Astrocyte of the hippocampus (primary cell): ENCODE measurements at regions not wholly inside any gene's neighbourhood (a gene's known extent, or its start where the extent isn't known, plus 50 kb on each side); places are given as distances from the start of the nearest gene placed in this dataset.
A peak's percentile ranks its signal among the peaks of the same experiment; 100 is the strongest.
"Not testable (repeated sequence)": the region's sequence is repeated elsewhere in the genome, so short reads cannot be mapped to it uniquely, and the experiment has no call there.

Experiments used
- DNase-seq: peaks from one replicate; pipeline ENCODE4 v3.0.0; 2011; ENCODE audit warnings: low read depth, low spot score

- DNase-seq, result not testable (repeated sequence)
These were observed 822.1 kb downstream of the KCNMA1 start for GRCh38 chr10:76815505-76815904.

GRCh38 chr10:76811430-76811829, 826.2 kb downstream of the KCNMA1 start:
- DNase-seq, result no peak

GRCh38 chr10:76788452-76788811, 849.2 kb downstream of the KCNMA1 start:
- no peak for DNase-seq

DNA sequence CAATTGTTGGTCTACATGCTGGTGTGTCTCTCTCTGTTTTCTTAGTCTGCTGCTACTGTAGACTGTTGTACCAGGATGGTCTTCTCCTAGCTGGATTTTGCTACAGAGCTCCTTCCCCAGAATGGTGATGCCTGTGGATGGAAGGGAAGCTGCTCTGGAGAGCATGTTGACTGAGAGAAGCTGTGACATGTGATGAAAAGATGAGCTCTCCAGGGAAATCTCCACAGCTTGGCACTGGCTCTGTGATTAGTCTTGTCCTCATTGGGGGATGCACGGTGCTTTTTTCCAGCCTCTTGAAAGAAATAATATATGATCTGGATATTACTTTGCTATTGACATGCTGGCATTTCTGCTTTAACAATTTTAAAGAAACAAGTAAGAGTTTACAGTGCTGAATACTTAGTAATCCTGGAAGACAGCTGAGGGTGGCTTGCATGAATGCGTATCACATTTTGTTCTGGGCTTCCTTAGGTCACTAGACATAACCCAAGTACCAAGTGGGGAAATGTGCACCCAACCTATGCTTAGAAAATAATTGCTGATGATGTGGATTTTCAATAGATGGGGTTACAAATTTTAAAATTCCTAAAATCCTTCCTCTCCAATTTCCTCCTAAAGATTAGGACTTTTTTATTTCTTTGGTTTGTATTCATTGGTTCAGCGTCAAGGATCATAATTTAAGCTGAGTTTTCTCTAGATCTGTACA, 849.7 kb downstream of the KCNMA1 start:
- DNase-seq, result no peak

DNA sequence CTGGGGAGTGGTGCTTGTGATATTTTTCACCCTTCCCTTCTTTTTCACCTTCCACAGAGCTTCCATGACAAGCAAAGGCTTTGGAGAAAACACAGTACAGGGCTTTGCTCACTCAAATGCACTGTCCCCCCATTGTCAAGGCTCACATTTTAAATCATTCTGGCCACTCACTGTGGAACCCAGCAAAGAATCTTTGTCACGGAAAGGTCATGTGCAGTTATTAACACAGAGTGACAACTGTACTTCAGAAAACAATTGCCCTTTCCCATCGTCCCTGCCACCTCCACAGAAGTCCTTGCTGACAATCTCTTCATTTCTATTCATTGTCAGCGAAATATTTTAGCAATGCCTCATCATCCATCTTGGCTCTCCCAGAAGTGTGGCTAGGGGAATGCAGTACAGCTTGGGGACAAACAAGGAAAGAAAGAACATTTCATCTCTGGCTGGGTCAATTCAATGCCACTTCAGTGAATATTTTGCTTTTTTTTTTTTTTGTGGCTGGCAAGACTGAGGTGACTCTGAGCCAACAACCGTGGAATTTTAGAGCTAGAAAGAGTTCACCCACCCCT, 851.0 kb downstream of the KCNMA1 start:
- peak; percentile 74 for DNase-seq

DNA sequence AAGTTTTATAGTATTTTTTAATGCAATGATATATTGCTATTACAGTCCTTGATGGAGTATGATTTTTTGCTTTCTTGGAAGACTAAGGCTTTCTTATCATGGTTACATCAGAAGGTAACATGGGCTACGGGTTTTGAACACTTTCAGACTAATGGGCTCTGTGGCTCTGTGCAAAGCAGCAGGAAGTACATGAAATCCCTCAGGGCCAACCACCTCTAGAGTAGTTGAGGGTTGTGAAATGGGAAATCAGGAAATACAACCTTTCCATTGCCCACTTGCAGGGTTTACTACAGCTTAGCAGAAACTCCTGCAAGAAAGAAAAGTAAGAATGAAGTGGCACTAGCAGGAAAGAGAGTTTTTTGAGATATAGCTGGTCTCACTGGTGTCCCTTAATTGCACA, 853.5 kb downstream of the KCNMA1 start:
- no peak for DNase-seq

GRCh38 chr10:76779796-76780301, 857.8 kb downstream of the KCNMA1 start:
- DNase-seq, result no peak

DNA sequence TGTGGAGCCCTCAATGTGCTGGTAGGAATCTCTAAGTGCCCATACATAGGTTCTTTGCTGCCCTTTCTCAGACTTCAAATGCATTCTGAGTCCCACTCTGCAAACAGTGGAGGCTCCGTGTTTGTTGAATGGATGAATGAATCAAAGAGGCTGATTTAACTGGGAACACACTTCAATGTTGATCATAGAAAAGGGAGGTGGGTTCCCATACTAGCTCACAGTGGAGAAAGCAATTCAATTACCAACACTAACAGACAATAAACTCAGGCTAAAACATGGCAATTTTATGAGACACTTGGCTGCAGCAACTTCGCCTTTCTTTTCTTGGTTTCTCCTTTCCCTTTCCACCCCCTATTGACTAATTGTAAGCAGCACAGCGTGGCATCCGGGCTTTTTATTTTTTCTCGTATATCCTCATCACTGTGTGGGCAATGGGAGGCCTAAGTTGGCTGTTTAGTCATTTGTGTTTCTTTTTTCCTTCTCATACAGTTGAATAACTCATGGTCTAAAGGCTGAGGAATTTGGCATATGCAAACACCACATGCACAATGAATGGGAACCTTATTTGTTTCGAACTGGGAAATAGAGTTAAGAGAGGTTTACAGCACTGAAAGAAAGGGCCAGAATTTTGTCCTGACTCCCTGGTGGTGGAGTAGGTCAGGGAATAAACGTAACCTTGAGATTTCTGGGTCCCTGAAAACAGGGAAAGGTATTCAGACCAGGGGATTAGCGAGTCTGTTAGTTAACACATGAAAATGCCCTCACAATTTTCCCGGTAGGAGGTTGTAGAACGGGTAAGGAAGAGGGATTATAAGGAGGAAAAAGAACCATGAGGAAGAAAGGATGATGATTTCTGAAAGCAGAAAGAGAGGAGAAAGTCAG, 858.5 kb downstream of the KCNMA1 start:
- DNase-seq, result peak; percentile 91

DNA sequence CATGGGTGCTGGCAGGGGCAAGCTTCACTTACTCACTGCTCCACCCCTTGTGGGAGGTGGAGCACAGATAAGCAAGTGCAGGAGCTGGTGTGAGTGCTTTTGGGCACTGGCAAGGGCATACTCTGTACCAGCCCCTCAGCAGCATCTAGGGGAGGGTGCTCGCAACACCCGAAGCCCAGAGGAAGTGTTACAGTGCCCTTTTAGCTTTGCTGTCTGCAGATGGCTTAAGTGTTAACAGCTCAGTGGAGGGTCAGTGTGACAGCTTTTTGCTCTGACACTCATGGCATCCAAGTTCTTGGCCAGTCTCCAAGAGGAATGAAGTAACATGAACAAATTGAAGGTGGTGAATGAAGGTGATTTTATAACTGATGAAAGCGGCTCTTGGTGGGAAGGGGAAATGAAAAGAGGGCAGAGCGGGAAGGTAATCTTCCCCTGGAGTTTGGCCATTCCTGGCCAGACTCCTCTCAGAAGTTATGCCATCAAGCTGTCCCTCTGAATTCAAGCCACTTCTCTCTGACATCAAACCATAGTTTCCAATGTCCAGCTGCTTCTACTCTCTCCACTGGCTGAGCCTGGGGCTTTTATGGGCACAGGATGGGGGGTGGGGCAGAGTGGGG, 862.5 kb downstream of the KCNMA1 start:
- DNase-seq, result no peak

DNA sequence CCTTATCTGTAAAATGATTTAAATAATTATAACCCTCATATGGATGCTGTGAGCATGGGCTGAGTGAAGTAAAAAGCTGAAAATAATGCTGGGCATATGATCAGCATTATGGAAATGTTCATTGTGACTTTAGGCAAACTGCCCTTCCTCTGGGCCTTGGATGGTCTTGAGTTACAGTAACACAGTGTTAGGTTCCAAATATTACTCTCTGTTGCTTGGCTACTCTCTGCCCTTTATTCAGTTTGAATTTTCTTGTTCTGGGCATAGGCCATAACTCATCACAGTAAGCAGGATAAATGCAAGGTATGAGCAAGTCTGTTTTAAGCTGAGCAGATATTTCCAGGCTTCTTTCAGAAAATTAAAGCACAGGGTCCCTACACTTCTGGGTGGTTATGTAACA, 868.0 kb downstream of the KCNMA1 start:
- no peak for DNase-seq

DNA sequence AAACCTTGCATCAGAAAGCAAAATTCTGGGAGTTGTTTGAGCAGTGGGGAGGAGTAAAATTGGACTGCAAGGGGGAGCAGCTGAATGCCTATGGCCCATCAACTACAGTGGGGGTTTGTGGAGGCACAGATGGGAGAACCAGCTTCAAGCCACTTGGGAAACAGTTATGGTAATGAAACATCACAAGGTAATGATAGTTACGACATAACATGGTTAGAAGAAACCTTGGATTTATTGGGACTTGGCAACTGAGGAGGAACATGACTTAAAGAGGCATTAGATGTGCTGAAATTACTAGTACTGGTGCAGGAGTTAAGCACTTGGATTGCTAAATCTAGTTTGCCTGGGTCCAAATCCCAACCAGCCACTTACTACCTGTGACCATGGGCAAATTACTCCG, 868.4 kb downstream of the KCNMA1 start:
- no peak for DNase-seq

DNA sequence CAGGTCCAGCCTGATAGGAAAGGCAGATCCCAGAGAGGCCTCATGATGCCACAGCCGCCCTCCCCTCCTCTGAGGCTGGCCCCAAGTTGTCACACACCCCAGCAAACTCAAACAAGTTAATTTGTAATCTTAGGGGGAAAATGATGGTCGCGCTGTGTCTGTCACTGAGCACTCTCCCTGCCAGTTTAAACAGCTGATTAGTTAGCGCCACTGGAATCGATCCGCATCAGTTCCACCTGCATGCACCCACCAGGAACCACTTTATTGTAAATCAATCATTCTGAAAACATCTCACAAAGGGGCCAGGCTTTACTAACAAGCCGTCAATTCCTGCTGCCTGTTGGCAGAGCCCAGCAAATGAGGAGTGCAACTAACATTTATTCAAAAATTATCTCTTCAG, 870.9 kb downstream of the KCNMA1 start:
- DNase-seq, result no peak

GRCh38 chr10:76764921-76765320, 872.7 kb downstream of the KCNMA1 start:
- DNase-seq, result not testable (repeated sequence)

- no peak for DNase-seq
These were observed 873.4 kb downstream of the KCNMA1 start for GRCh38 chr10:76764177-76764576.

GRCh38 chr10:76763376-76763775, 874.2 kb downstream of the KCNMA1 start:
- no peak for DNase-seq

- peak; percentile 33 for DNase-seq
These were observed 877.9 kb downstream of the KCNMA1 start for GRCh38 chr10:76759681-76760080.

- no peak for DNase-seq
These were observed 894.4 kb downstream of the KCNMA1 start for GRCh38 chr10:76743169-76743568.

DNA sequence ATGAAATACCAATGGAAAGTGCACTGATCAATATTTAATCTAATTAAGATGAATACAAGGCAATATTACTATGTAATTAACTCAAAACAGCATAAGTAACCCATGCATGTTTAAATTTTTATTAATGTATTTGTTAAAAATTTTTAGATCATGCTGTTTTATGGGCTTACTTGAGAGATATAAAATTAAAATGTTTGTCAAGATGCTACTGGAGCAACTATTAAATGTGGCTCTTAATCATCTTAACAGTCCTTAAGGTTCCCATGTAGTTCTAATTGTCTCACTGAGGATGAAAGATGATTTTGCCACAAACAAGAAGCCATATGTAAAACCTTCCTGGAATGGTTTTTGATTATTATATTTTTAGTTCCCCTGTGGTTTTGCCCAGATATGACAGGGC, 897.1 kb downstream of the KCNMA1 start:
- DNase-seq, result no peak

DNA sequence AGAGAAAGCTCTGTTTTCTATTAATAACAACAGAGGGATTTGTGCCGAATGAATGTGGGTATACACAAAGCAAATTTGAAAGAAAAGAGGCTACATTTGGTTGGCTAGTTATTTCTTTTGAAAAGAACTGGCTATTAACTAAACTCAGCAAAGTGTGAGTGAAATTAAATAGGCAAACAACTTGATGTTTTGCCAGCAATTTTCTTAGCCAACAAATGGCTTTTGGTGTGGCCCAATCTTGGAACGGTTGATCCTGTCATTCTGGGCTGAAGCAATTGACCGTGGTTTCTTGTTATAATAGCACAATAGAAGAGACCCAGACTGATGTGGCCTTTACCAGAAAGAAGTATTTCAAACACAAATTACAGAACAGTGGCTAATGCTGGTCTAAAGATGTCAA, 898.6 kb downstream of the KCNMA1 start:
- peak; percentile 66 for DNase-seq

- DNase-seq, result peak; percentile 12
These were observed 900.6 kb downstream of the KCNMA1 start for GRCh38 chr10:76736815-76737618.

DNA sequence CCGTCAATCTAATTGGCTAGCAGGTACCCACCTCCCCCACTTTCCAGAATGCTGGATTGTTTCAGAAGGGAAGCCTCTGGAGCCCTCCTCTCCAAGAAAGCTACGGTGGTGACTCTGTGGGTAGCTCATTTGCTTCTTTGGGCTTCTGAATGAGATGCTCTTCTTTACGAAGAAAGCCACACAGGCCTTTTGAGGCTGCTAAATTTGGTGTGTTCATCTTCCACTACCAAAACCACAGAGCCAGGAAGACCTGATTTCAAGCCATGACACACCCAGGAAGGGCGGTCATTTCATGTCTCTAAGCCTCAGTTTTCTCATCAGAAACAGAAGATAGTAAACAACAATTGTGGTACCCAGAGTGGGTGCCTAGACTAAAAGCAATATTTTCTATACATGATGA, 901.2 kb downstream of the KCNMA1 start:
- no peak for DNase-seq
